ENCODE measurements at regions not wholly inside any gene's neighbourhood (a gene's known extent, or its start where the extent isn't known, plus 50 kb on each side); places are given as distances from the start of the nearest gene placed in this dataset.

DNA sequence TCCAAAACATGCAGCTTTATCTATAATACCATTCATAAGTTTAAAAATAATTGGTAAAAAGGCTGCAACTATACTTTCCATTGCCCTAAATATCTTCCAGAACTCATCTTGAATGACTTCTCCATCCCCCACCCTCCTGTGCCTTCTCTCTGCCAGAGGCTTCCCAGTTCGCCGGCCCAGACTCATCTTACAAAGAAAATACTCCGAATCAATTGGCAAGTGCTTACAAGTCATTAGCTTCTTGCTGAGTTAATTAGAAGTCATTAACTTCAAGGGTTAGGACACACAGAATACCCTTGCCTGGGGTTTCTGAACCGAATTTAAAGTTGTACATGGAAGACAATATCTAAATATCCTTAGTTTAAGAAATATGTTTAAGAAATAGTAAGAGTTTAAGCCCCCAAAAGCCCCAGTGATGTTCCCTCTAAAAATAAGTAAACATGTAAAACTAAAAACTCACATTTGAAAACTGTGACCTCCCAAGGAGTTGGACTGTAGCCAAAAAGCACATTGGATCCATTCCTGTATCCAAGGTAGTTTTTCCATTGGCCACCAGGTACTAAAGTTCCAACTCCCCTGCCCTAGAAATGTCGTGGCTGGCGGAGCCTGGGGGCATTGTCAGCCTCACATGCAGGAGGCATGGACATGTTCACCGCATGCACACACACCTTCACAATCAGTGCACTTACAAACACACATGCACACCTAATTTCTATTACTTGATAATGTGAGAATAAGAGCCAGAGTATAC lies 535.2 kb upstream of the FAT1 start:
- no peak for DNase-seq

- DNase-seq, result no peak
These were observed 545.3 kb upstream of the FAT1 start for GRCh38 chr4:187268940-187269339.

DNA sequence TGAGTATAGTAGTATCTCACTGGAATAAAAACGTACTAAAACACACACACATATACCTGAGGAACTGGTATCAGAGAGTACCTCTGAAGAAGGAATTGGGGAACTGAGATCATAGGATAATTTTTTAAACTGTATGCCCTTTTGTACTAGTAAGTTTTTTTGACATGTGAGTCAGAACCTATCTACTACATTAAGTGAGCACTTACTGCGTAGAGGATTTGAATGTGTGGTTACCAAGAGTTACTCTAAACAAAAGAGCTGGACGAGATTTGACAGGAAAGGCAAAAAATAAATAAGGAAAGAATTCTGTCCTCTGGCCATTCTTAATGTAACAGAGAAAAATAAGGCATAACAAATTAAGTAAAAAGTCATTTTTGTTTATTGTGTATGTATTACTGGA lies 546.5 kb upstream of the FAT1 start:
- no peak for DNase-seq

- DNase-seq, result no peak
These were observed 548.2 kb upstream of the FAT1 start for GRCh38 chr4:187271848-187272247.

- no peak for DNase-seq
These were observed 550.5 kb upstream of the FAT1 start for GRCh38 chr4:187274153-187274552.

- no peak for DNase-seq
These were observed 553.2 kb upstream of the FAT1 start for GRCh38 chr4:187276736-187277408.

DNA sequence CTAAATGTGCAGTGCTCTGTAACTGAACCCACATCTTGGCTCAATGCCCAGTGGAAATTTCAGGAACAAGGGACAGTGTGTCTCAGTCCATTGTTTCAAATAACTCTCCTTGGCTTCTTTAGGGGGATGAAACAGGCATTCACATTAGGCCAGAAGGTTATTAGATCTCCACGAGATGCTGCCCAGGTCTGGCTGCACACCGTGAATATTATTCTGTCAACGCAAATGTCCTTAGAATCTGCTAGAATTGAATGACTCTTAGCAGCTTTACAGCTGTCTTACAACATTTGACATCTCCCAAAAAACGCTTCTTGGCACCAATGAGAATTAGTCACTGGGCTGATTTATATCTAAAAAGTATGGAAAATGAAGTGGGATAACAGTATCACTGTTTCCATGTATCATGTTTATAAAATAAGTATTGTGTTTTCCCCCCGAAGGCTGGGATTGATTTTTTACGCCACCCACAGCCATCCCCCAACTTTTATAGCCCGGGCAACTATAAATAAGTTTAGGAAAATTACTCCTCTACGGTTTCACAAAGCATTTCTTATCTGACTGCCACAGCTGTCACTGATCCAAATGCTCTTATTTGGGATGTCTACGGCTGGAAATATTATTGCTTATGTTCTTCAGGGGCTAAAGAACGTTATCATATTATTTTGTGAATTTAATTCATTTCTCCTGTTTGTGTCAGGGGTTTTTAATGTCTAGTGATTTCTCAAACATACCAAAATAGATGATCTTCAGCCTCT lies 559.7 kb upstream of the FAT1 start:
- peak; percentile 72 for DNase-seq

DNA sequence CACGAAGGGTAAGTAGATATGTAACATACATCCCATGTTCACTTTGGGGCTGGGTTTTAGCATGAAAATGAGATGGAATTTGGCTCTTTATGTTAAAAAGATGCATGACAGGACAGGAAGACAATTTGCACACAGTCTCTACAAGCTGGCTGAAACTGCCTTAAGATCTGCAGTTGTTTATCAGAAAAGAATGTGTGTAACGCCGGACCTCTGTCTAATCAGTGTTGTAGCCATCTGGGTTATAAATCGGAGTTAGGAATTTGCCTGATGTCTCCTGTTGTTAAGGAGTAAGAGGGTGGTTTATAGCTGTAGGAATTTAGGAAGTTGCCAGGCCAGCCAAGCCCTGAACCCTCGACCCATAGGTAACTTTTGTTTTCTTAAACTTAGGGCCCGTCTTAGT lies 562.9 kb upstream of the FAT1 start:
- no peak for DNase-seq

DNA sequence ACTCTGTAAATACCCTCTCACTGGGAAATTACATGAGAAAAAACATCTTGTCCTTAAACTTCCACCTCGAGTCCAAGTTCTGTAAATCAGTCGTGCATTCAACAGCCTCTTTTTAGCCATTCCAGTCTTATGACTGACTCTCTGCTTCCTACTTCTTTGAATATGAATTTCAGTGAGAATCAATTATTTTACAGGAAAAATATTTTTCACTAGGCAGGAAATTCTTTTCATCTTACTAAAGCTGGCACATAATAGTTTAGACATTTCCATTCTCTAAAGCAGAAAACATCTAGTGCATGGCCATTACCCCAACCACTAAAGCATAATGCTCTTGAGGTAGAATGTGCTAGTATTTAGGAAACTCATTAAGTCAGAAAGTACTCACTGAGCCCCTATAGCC lies 565.7 kb upstream of the FAT1 start:
- no peak for DNase-seq

GRCh38 chr4:187294861-187295260 lies 571.2 kb upstream of the FAT1 start:
- peak; percentile 21 for DNase-seq

- DNase-seq, result no peak
These were observed 578.3 kb upstream of the FAT1 start for GRCh38 chr4:187301923-187302322.

- DNase-seq, result peak; percentile 12
These were observed 578.9 kb upstream of the FAT1 start for GRCh38 chr4:187302457-187303150.

DNA sequence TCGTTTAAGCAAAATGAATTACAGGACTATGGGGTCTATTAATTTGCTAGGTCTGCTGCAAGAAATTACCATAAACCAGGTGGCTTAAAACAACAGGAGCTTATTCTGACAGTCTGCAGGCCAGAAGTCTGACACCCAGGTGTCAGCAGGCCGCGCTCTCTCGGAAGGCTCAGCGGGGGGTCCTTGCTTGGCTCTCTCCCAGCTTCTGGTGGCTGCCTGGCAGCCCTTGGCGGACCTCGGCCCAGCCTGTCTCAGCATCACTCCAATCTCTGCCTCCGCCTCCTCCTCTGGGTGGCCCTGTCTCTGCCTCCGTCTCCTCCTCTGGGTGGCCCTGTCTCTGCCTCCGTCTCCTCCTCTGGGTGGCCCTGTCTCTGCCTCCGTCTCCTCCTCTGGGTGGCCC lies 580.5 kb upstream of the FAT1 start:
- no peak for DNase-seq

DNA sequence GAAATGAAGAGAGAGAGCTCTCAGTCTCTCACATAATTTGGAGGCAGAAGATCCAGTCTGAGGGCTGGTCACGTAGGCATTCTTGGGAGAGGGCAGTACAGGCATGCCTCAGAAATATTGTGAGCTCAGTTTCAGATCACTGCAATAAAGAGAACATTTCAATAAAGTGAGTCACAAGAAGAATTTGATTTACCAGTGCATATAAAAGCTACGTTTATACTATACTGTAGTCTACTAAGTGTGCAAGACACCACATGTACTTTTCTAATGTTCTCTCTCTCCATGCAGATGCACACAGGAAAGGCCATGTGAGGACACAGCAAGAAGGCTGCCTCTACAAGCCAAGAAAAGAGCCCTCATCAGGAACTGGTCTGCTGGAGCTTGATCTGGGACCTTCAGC lies 583.5 kb upstream of the FAT1 start:
- no peak for DNase-seq

GRCh38 chr4:187309456-187309855 lies 585.8 kb upstream of the FAT1 start:
- no peak for DNase-seq

GRCh38 chr4:187312299-187312698 lies 588.6 kb upstream of the FAT1 start:
- no peak for DNase-seq

DNA sequence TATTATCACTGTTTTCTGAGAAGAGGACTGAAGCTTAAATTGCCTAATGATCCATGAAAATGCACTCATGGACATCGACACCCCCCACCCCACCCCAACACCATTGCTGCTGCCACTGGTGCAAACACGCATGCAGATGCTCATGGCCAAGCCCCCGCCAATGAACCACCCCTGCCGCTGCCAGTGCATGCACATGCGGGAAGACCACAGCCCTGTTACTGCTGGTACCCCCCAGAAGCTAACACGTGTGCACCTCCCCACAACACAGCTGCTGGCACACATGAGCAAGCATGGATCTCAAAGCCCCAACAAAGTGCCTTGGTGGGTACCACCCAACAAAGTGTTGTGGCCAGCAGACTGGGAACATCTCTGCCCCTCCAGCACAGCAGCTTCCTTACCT lies 594.1 kb upstream of the FAT1 start:
- DNase-seq, result no peak

DNA sequence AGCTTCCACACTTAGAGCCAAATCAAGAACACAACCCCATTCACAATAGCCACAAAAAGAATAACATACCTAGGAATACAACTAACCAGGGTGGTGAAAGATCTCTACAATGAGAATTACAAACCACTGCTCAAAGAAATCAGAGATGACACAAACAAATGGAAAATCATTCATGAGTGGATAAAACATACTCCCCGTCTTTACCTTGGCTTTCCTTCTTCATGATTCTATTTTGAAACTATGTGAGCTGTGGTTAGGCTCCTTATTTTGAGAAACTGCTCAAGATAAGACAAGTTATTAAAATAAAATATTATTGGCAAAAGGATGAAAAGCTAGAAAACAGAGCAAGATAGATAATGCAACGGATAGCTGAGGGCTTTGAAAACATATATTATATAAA lies 598.1 kb upstream of the FAT1 start:
- DNase-seq, result no peak

- DNase-seq, result no peak
These were observed 608.5 kb upstream of the FAT1 start for GRCh38 chr4:187332141-187332540.

GRCh38 chr4:187333151-187333550 lies 609.5 kb upstream of the FAT1 start:
- DNase-seq, result no peak

- DNase-seq, result no peak
These were observed 611.7 kb upstream of the FAT1 start for GRCh38 chr4:187335339-187335738.

GRCh38 chr4:187354740-187355139 lies 631.1 kb upstream of the FAT1 start:
- peak; percentile 2 for DNase-seq
